Tibial nerve (tissue), 4 donors: ENCODE measurements at regions not wholly inside any gene's neighbourhood (a gene's known extent, or its start where the extent isn't known, plus 50 kb on each side); places are given as distances from the start of the nearest gene placed in this dataset.

ENCODE experiments used
- CTCF ChIP-seq, 5 experiments: fragments of 200-600 bp in 3 of 5; fragments of 450-650 bp in 2 of 5; sonication (generic) in 3 of 5; IDR thresholded peaks; one replicate each; pipeline ENCODE4 v1.5.1; 2016 to 2019; ENCODE audit warnings: antibody characterized with exemption in 5 of 5, mild to moderate bottlenecking in 3 of 5, moderate library complexity in 2 of 5
- EP300 ChIP-seq, 2 donors: sonication (generic); formaldehyde crosslinking; IDR thresholded peaks; one replicate each; pipeline ENCODE4 v1.6.1; 2017; ENCODE audit warnings: antibody characterized with exemption in 2 of 2, mild to moderate bottlenecking in 1 of 2
- POLR2A ChIP-seq, 2 donors: fragments of 450-650 bp; IDR thresholded peaks; one replicate each; pipeline ENCODE4 v1.6.1; 2017; ENCODE audit warnings: antibody characterized with exemption in 2 of 2, mild to moderate bottlenecking in 2 of 2, moderate library complexity in 2 of 2

- no peak for TF ChIP-seq POLR2A (IDR thresholded peaks at IDR 0.05)
- TF ChIP-seq CTCF (IDR thresholded peaks at IDR 0.05) = no peak
- no peak for TF ChIP-seq EP300 (IDR thresholded peaks at IDR 0.05)
These were observed 559.0 kb upstream of the RGMB start for GRCh38 chr5:98214240-98215051.
